Lung (tissue), 12 donors: ENCODE measurements at regions not wholly inside any gene's neighbourhood (a gene's known extent, or its start where the extent isn't known, plus 50 kb on each side); places are given as distances from the start of the nearest gene placed in this dataset. TPM values are rescaled to one million over a fixed set of nuclear protein-coding genes. Genes with fewer than 3 reads are reported as not detected.

Experiments
- ATAC-seq: fragments of 200-7000 bp; cut with Tn5 transposase; one replicate; pipeline ENCODE4 v1.9.1; 2020; ENCODE audit warnings: moderate number of reproducible peaks; ENCODE audit not compliant: insufficient read depth, low FRiP score
- DNase-seq, 3 donors: peaks; one replicate each; pipeline ENCODE4 v3.0.0-alpha.2; 2013 to 2017
- H3K27ac ChIP-seq, 2 donors: one replicate each; pipeline ENCODE4 v1.5.1; 2013; ENCODE audit warnings: mild to moderate bottlenecking in 2 of 2, moderate library complexity in 2 of 2, control low read depth in 1 of 2, inconsistent platforms in 1 of 2, low read depth in 1 of 2, low read length in 1 of 2
- H3K27me3 ChIP-seq, 3 donors: one replicate each; pipeline ENCODE4 v1.5.1; 2013; ENCODE audit warnings: low read length in 2 of 3; ENCODE audit not compliant: control insufficient read depth in 3 of 3, insufficient read depth in 3 of 3
- H3K36me3 ChIP-seq, 4 donors: one replicate each; pipeline ENCODE4 v1.5.1; 2013; ENCODE audit warnings: low read length in 4 of 4, mild to moderate bottlenecking in 1 of 4, moderate library complexity in 1 of 4; ENCODE audit not compliant: control insufficient read depth in 4 of 4, insufficient read depth in 4 of 4
- H3K4me1 ChIP-seq, 5 donors: one replicate each; pipeline ENCODE4 v1.5.1; 2013; ENCODE audit warnings: low read length in 5 of 5, mild to moderate bottlenecking in 2 of 5, moderate library complexity in 1 of 5; ENCODE audit not compliant: control insufficient read depth in 5 of 5, insufficient read depth in 5 of 5
- H3K4me3 ChIP-seq: one replicate; pipeline ENCODE4 v1.5.1; 2013; ENCODE audit warnings: mild to moderate bottlenecking, control low read depth, moderate library complexity
- H3K9ac ChIP-seq, 2 donors: one replicate each; pipeline ENCODE4 v1.5.1; 2013; ENCODE audit warnings: low read length in 2 of 2, control low read depth in 1 of 2; ENCODE audit not compliant: insufficient read depth in 1 of 2
- H3K9me3 ChIP-seq, 4 donors: one replicate each; pipeline ENCODE4 v1.5.1; 2013; ENCODE audit warnings: low read length in 3 of 4, mild to moderate bottlenecking in 1 of 4, moderate library complexity in 1 of 4; ENCODE audit not compliant: control insufficient read depth in 4 of 4, insufficient read depth in 3 of 4
- WGBS, 2 donors: extraction: QIAGEN DNeasy Blood & Tissue Kit; methylation state at CpG; one replicate each; pipeline ENCODE4 v1.1.7; 2013; 5-methylcytosine and 5-hydroxymethylcytosine counted together
- small RNA-seq: library from RNA; depleted of rRNA; stranded (forward); fragments of <200 nt; gene quantifications from one replicate; pipeline ENCODE3, GENCODE V24; 2014; ENCODE audit warnings: low replicate concordance
- TF ChIP-seq, protein P1 (sequence below): IDR thresholded peaks from 2 replicates; pipeline ENCODE4 v1.5.1; 2012; ENCODE audit warnings: mild to moderate bottlenecking; ENCODE audit errors: control extremely low read depth, extremely low read depth
- donor health status: control.
- donor health status: control.
- donor health status: Bipolar disorder and iron deficiency.
- donor health status: healthy.
- donor health status: DM: yes; HTN: yes; CAD: no.

DNA sequence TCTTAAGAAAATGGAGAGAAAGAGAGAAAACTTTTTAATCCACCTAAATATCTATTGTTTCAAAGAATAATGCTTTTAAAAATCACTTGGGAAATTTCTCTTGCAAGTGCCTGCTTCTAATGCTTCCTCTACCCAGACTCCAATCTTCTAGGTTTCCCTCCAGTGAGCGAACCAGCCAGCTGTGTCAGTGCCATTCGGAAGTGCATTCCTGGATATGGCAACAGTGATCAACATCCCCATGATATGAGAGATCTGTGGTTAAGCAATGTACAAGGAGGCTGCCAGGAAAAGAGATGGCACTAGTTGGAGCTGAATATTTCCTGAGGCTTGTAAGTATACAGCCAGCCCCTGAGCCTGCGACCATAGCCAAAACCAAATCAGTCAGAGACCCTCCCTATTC is 53.3 kb upstream of the KCNMB2 start:
- no peak for DNase-seq
- Histone ChIP-seq H3K9me3 (no peaks in the 10 kb centered on the region), H3K4me3 (no peak overlapping the region), H3K4me1 (peaks cover 0 to 3% (median 0%) of the 10 kb centered on the region in 5 donors), H3K27ac (no peak overlapping the region), H3K27me3 (no peaks in the 10 kb centered on the region), H3K9ac (no peak overlapping the region), H3K36me3 (no peaks in the 10 kb centered on the region)
- no peak for ATAC-seq
- TF ChIP-seq, protein P1, sequence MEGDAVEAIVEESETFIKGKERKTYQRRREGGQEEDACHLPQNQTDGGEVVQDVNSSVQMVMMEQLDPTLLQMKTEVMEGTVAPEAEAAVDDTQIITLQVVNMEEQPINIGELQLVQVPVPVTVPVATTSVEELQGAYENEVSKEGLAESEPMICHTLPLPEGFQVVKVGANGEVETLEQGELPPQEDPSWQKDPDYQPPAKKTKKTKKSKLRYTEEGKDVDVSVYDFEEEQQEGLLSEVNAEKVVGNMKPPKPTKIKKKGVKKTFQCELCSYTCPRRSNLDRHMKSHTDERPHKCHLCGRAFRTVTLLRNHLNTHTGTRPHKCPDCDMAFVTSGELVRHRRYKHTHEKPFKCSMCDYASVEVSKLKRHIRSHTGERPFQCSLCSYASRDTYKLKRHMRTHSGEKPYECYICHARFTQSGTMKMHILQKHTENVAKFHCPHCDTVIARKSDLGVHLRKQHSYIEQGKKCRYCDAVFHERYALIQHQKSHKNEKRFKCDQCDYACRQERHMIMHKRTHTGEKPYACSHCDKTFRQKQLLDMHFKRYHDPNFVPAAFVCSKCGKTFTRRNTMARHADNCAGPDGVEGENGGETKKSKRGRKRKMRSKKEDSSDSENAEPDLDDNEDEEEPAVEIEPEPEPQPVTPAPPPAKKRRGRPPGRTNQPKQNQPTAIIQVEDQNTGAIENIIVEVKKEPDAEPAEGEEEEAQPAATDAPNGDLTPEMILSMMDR, result no peak
- WGBS, 2 donors, result 89 to 96% methylated on average over 3 of the region's 3 CpGs

DNA sequence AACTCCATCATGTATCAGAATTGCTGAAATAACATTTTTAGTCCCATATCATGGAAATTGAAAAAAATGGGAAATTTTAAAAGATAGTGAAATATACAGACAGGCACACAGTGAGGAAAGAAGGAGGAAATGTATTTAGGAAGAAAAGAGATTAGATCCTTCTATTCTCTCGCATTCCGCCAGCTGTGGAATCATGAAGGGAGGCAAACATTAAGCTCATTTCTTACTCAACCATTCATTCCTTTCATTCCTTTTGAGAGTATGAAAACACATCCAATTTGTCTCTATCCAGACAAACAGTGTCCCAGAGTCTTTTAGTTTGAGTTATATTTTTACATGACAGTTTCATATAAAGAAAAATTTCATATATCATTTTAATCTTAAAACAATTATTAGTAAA is 52.5 kb upstream of the KCNMB2 start:
- DNase-seq (no peak), ATAC-seq (no peak)
- Histone ChIP-seq H3K4me3 (no peak overlapping the region), H3K9ac (no peak overlapping the region), H3K27me3 (no peaks in the 10 kb centered on the region), H3K4me1 (peaks cover 0 to 3% (median 0%) of the 10 kb centered on the region in 5 donors), H3K9me3 (no peaks in the 10 kb centered on the region), H3K36me3 (no peaks in the 10 kb centered on the region), H3K27ac (no peak overlapping the region)
- TF ChIP-seq, protein P1, result no peak
- WGBS, 2 donors, result 91 to 92% methylated on average over 2 of the region's 2 CpGs

DNA sequence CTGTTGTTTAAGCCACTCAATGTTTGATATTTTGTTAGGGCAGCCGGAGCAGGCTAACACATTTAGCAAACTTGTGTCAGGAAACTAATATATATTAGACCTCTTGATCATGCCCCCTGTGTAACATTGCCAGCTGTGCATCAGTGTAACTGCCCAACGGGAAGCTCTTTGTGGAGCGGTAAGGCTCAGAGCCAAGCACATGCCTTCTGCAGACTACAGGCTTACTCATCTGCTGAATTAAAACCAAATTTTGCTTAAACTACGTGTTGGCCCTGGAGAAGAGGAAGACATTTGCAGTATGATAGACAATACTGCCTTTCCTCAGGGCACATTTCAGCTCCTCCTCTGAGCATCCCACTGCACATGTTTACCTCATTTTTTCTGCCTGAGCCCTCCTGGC is 50.5 kb upstream of the KCNMB2 start:
- DNase-seq (peak in 1 of 3 donors; percentile 15), ATAC-seq (no peak)
- TF ChIP-seq, protein P1, result no peak
- Histone ChIP-seq H3K27me3 (no peaks in the 10 kb centered on the region), H3K9ac (no peak overlapping the region), H3K4me1 (no peaks in the 10 kb centered on the region), H3K36me3 (no peaks in the 10 kb centered on the region), H3K4me3 (no peak overlapping the region), H3K27ac (no peak overlapping the region), H3K9me3 (no peaks in the 10 kb centered on the region)
- 80 to 89% methylated on average over 4 of the region's 4 CpGs for WGBS, 2 donors

Small RNA genes lying in the stretch of these regions (small RNA-seq; reads per million reads assigned to genes)
- gene RF00425, result not detected
- not detected for gene RN7SKP52
- not detected for gene RNA5SP148
- not detected for gene RNU6-1120P
